Inflammatory macrophage (primary cell): ENCODE measurements at regions not wholly inside any gene's neighbourhood (a gene's known extent, or its start where the extent isn't known, plus 50 kb on each side); places are given as distances from the start of the nearest gene placed in this dataset.
"Not testable (repeated sequence)": the region's sequence is repeated elsewhere in the genome, so short reads cannot be mapped to it uniquely, and the experiment has no call there.

Experiments
- DNase-seq, 2 donors: peaks; one replicate each; pipeline ENCODE4 v3.0.0-alpha.2; 2020 to 2022

- no peak for DNase-seq
Measured at GRCh38 chr1:213324859-213325258, 273.8 kb downstream of the RPS6KC1 start.

GRCh38 chr1:213325482-213325881 is 274.4 kb downstream of the RPS6KC1 start:
- DNase-seq, result no peak

- peak in 1 of 2 donors; percentile 2 for DNase-seq
Measured at GRCh38 chr1:213326281-213327016, 275.4 kb downstream of the RPS6KC1 start.

- peak; percentile 92 to 93 for DNase-seq
Measured at GRCh38 chr1:213327017-213327667, 276.1 kb downstream of the RPS6KC1 start.

GRCh38 chr1:213329406-213330008 is 278.5 kb downstream of the RPS6KC1 start:
- no peak for DNase-seq

- peak; percentile 7 to 20 for DNase-seq
Measured at GRCh38 chr1:213330281-213330680, 279.2 kb downstream of the RPS6KC1 start.

- DNase-seq, result peak; percentile 45 to 68
Measured at GRCh38 chr1:213331631-213332175, 280.7 kb downstream of the RPS6KC1 start.

- peak in 1 of 2 donors; percentile 3 for DNase-seq
Measured at GRCh38 chr1:213332491-213332890, 281.4 kb downstream of the RPS6KC1 start.

GRCh38 chr1:213333121-213333520 is 282.1 kb downstream of the RPS6KC1 start:
- no peak for DNase-seq

GRCh38 chr1:213335084-213335483 is 284.0 kb downstream of the RPS6KC1 start:
- DNase-seq, result no peak

- DNase-seq, result no peak
Measured at GRCh38 chr1:213337025-213337678, 286.1 kb downstream of the RPS6KC1 start.

GRCh38 chr1:213340593-213340992 is 289.6 kb downstream of the RPS6KC1 start:
- DNase-seq, result no peak

- no peak for DNase-seq
Measured at GRCh38 chr1:213345621-213346020, 294.6 kb downstream of the RPS6KC1 start.

- no peak for DNase-seq
Measured at GRCh38 chr1:213357403-213357802, 306.4 kb downstream of the RPS6KC1 start.

GRCh38 chr1:213358368-213358767 is 307.3 kb downstream of the RPS6KC1 start:
- DNase-seq, result not testable (repeated sequence)

- DNase-seq, result no peak
Measured at GRCh38 chr1:213362598-213362997, 311.6 kb downstream of the RPS6KC1 start.

GRCh38 chr1:213366141-213366831 is 315.2 kb downstream of the RPS6KC1 start:
- no peak for DNase-seq

- DNase-seq, result no peak
Measured at GRCh38 chr1:213369465-213369864, 318.4 kb downstream of the RPS6KC1 start.

- DNase-seq, result no peak
Measured at GRCh38 chr1:213370523-213370922, 319.5 kb downstream of the RPS6KC1 start.

- DNase-seq, result no peak
Measured at GRCh38 chr1:213371525-213371846, 320.4 kb downstream of the RPS6KC1 start.

GRCh38 chr1:213371847-213372619 is 321.0 kb downstream of the RPS6KC1 start:
- DNase-seq, result no peak

GRCh38 chr1:213374369-213374768 is 323.3 kb downstream of the RPS6KC1 start:
- DNase-seq, result peak; percentile 45 to 58
